Nephron (organoid): ENCODE measurements at regions not wholly inside any gene's neighbourhood (a gene's known extent, or its start where the extent isn't known, plus 50 kb on each side); places are given as distances from the start of the nearest gene placed in this dataset.

Experiments used
- H3K27ac Mint-ChIP-seq, 3 experiments: 2 replicates each; pipeline ENCODE4 v1.8.0; 2020; ENCODE audit warnings: mixed read lengths in 3 of 3, mild to moderate bottlenecking in 2 of 3, moderate library complexity in 1 of 3
- H3K27me3 Mint-ChIP-seq: 2 replicates; pipeline ENCODE4 v1.8.0; 2021; ENCODE audit warnings: low read depth, mild to moderate bottlenecking, moderate library complexity, mixed read lengths
- H3K36me3 Mint-ChIP-seq: 2 replicates; pipeline ENCODE4 v1.8.0; 2020; ENCODE audit warnings: low read depth, mixed read lengths
- H3K4me1 Mint-ChIP-seq: 2 replicates; pipeline ENCODE4 v1.8.0; 2020; ENCODE audit warnings: mixed read lengths
- H3K4me3 Mint-ChIP-seq, 3 experiments: 2 replicates each; pipeline ENCODE4 v1.8.0; 2020; ENCODE audit warnings: mild to moderate bottlenecking in 3 of 3, mixed read lengths in 3 of 3, moderate library complexity in 2 of 3
- H3K9me3 Mint-ChIP-seq: 2 replicates; pipeline ENCODE4 v1.8.0; 2020; ENCODE audit warnings: mixed read lengths
- TF ChIP-seq, protein P1 (sequence below), 3 experiments: fragments of 200-600 bp; sonication (generic); IDR thresholded peaks; one replicate each; pipeline ENCODE4 v1.5.0; 2021; ENCODE audit warnings: antibody characterized with exemption in 3 of 3; ENCODE audit not compliant: unreplicated experiment in 3 of 3

DNA sequence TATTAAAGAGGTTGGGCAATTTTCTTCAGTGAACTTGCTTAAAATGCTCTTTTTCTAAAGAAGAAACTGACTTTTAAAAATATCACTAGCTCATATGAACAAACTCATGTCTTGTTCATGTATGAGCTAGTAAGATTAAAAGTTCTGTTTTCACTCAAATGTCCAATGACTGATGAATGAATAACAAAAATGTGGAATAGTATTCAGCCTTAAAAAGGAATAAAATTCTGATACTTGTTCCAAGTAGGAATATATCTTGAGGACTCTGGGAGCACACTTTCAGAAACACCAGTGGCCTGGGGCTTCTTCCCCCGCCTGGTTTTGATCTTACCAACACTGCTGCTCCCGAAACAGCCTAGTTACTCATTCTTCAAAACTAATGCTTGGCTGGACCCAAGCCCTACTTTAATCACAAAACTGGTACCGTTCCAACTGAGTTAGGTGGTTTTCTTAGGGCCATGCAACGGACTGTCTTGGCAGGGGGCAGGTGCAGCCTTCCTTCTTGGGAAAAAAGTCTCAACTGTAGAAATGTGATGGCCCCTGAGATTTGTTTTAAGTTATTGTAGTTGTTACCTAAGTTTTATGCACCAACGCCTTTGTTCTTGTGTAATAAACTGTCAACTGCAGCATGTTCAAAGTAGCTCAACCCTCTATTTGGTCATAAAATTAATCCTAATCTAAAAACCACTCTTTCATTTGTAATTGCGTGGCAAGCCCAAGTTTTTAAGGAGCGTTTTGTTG is 116.0 kb downstream of the ETS2 start:
- Mint-ChIP-seq H3K4me1 (peaks cover 54% of the 10 kb centered on the region), H3K36me3 (no peaks in the 10 kb centered on the region), H3K27ac (peak overlapping the region; percentile 58 to 99 (median 95)), H3K9me3 (peaks cover 2% of the 10 kb centered on the region), H3K4me3 (peak overlapping the region in 1 of 3 experiments; percentile 31), H3K27me3 (no peaks in the 10 kb centered on the region)
- TF ChIP-seq, protein P1, sequence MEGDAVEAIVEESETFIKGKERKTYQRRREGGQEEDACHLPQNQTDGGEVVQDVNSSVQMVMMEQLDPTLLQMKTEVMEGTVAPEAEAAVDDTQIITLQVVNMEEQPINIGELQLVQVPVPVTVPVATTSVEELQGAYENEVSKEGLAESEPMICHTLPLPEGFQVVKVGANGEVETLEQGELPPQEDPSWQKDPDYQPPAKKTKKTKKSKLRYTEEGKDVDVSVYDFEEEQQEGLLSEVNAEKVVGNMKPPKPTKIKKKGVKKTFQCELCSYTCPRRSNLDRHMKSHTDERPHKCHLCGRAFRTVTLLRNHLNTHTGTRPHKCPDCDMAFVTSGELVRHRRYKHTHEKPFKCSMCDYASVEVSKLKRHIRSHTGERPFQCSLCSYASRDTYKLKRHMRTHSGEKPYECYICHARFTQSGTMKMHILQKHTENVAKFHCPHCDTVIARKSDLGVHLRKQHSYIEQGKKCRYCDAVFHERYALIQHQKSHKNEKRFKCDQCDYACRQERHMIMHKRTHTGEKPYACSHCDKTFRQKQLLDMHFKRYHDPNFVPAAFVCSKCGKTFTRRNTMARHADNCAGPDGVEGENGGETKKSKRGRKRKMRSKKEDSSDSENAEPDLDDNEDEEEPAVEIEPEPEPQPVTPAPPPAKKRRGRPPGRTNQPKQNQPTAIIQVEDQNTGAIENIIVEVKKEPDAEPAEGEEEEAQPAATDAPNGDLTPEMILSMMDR (IDR thresholded peaks at IDR 0.05; ENCODE audit: unreplicated experiment in 3 of 3) = no peak

DNA sequence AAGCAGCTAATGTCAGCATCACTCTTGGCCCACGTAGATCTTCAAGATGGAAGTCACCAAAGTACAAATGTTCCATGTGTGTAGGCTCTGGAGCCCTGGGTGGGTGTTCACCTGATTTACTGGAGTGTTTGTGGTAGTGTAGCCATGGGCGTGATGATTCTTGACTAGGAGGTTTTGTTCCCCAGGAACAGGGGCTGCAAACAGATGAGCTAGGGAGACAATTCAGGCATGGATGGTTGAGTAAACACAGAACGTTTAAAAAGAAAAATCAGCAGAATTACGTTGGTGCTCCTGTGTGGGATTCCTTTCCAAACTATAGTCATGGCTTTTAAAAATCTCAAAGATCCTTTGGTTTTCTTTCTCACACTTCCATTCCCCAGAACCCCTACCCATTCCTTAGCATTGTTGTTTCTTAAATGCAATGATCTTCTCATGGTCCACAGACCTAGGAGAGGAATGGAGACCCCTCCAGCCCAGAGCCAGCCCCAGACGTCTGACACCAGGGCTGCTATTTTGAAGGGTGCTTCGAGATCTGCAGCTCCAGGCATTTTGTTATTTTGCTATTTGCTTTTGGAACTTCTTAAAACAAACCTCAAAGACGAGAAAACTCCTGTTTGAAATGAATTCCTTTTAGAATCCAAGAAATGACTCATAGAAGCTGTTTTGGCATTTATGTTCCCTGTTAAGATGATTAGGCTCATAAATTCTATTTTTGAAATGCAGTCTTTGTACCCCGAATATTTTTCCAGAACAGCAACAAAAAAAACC is 115.1 kb downstream of the ETS2 start:
- Mint-ChIP-seq H3K27ac (peak overlapping the region; percentile 58 to 99 (median 95)), H3K4me3 (peak overlapping the region in 1 of 3 experiments; percentile 31)

DNA sequence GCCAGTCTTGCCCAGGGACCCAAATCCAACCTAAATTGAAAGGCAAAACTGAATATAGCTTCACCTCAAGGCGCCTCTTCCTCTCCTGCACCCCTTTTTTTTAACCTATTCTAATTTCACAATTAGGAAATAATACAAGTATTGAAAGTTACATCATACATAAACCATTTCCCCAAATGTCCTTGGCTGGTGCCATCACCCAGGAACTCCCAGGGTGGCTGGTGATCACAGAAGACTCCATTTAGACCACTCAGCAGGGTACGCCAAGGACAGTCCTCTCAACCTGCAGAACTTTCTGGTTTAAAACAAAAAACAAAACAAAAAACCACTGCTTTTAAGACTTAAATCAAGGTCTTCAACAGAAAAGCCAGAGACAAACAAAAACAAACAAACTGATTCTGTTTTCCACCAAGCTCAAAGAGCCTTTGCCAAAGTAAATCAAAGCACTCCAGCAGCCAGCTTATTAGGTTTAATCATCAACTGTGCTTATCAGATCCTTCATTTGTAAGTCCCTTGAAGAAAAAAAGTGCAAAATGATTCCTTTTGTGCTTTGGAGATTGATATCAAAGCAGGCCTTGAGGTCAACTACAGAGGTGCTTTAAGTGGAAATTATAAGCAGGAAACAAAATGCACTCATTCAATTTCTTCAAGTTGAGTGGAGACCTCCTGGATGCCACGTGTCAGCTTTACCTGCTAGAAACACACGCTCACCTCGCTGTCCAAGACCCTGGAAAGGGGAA is 113.0 kb downstream of the ETS2 start:
- H3K4me3 Mint-ChIP-seq = no peak overlapping the region
- peaks cover 45% of the 10 kb centered on the region for H3K4me1 Mint-ChIP-seq
- H3K36me3 Mint-ChIP-seq = no peaks in the 10 kb centered on the region
- H3K27ac Mint-ChIP-seq = peak overlapping the region in 2 of 3 experiments; percentile 74 to 75
- H3K27me3 Mint-ChIP-seq = no peaks in the 10 kb centered on the region
- H3K9me3 Mint-ChIP-seq = no peaks in the 10 kb centered on the region
- TF ChIP-seq, protein P1 (IDR thresholded peaks at IDR 0.05; ENCODE audit: unreplicated experiment in 3 of 3) = no peak

More for the DNA sequence above, 115.1 kb downstream of the ETS2 start:
- TF ChIP-seq, protein P1 (IDR thresholded peaks at IDR 0.05; ENCODE audit: unreplicated experiment in 3 of 3) = no peak
- H3K4me1 Mint-ChIP-seq = peaks cover 50% of the 10 kb centered on the region
- H3K9me3 Mint-ChIP-seq = peaks cover under 1% of the 10 kb centered on the region
- H3K27me3 Mint-ChIP-seq = no peaks in the 10 kb centered on the region
- no peaks in the 10 kb centered on the region for H3K36me3 Mint-ChIP-seq

DNA sequence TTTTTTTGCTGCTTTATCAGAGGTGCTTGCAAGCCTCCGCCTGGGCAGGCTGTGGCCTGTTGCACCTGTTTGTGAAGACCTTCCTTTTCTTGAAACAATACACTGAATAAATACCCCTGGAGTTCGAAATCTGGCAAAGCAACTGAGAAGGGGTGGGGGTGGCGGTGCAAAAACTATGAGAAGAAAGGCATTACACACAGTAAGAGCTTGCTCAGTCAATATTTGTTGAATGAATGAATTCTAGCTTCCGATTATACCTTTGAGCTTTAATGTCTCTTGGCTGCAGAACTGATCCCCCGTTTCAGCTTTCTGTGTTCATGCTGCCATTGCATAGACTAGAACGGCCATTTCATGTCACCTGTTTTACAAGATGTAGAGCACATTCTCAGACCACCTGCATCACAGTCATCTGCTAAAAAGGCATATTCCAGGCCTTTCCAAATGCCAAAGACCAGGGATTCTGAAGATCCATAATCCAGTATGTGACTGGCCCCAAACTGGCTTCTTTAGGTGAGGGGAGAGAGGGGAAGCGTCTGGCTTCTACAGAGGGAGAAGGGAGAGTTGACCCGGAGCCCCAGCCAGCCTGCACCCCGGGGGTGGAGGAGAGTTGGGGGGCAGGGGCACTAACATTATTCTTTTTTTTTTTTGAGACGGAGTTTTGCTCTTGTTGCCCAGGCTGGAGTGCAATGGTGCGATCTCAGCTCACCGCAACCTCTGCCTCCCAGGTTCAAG is 111.5 kb downstream of the ETS2 start:
- Mint-ChIP-seq H3K4me3 (no peak overlapping the region), H3K27ac (peak overlapping the region in 2 of 3 experiments; percentile 49 to 73)
- TF ChIP-seq, protein P1 (IDR thresholded peaks at IDR 0.05; ENCODE audit: unreplicated experiment in 3 of 3) = no peak

DNA sequence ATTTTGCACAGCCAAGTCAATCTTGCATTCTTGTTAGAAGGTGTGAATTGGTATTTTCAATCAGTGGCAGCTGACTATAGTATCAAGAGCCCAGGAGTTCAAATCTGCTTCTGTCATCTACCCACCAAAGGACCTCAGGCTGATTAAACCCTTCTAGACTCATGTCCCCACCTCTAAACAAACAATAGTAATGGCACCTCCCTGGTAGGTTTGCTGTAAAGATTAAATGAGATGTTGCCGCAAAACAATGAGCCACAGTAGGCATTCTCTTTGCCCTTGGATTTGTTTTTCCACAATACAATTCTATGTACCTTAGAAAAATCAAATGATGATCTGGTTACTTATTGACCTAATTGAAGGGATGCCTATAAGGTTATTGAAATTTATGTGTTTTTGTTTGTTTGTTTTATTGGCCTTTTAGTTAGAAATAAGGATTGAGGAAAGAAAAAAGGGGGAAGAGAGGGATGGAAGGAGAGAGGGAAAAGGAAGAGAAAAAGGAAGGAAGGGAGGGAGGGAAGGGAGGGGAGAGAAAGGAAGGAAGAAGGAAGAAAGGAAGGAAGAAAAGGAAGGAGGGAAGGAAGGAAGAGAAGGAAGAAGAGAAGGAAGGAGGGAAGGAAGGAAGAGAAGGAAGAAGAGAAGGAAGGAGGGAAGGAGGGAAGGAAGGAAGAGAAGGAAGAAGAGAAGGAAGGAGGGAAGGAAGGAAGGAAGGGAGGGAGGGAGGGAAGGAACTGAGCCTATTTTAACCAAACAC is 110.7 kb downstream of the ETS2 start:
- H3K9me3 Mint-ChIP-seq = no peaks in the 10 kb centered on the region
- TF ChIP-seq, protein P1 (IDR thresholded peaks at IDR 0.05; ENCODE audit: unreplicated experiment in 3 of 3) = no peak
- peaks cover 28% of the 10 kb centered on the region for H3K4me1 Mint-ChIP-seq

More for the DNA sequence above, 111.5 kb downstream of the ETS2 start:
- no peaks in the 10 kb centered on the region for H3K27me3 Mint-ChIP-seq
- H3K4me1 Mint-ChIP-seq = peaks cover 34% of the 10 kb centered on the region
- H3K36me3 Mint-ChIP-seq = no peaks in the 10 kb centered on the region
- no peaks in the 10 kb centered on the region for H3K9me3 Mint-ChIP-seq

More for the DNA sequence above, 110.7 kb downstream of the ETS2 start:
- Mint-ChIP-seq H3K4me3 (no peak overlapping the region), H3K36me3 (no peaks in the 10 kb centered on the region), H3K27ac (peak overlapping the region in 1 of 3 experiments; percentile 20), H3K27me3 (no peaks in the 10 kb centered on the region)
